ENCODE measurements at regions not wholly inside any gene's neighbourhood (a gene's known extent, or its start where the extent isn't known, plus 50 kb on each side); places are given as distances from the start of the nearest gene placed in this dataset.

GRCh38 chr6:141321493-141322347, 811.0 kb upstream of the GJE1 start:
- no peak for DNase-seq

GRCh38 chr6:141316236-141316635, 816.5 kb upstream of the GJE1 start:
- in situ Hi-C loops (cut with MboI; ENCODE audit: low pct_unique_long_range_greater_than_20kb, low sequenced_read_pairs), result no loop called here
- no peak for DNase-seq

More at GRCh38 chr6:141321493-141322347, 811.0 kb upstream of the GJE1 start:
- in situ Hi-C loops (cut with MboI; ENCODE audit: low pct_unique_long_range_greater_than_20kb, low sequenced_read_pairs), result no loop called here

GRCh38 chr6:141313986-141314385, 818.7 kb upstream of the GJE1 start:
- in situ Hi-C loops (cut with MboI; ENCODE audit: low pct_unique_long_range_greater_than_20kb, low sequenced_read_pairs), result no loop called here
- no peak for DNase-seq

- in situ Hi-C loops (cut with MboI; ENCODE audit: low pct_unique_long_range_greater_than_20kb, low sequenced_read_pairs), result no loop called here
- peak; percentile 35 for DNase-seq
These were observed 823.4 kb upstream of the GJE1 start for GRCh38 chr6:141309295-141309694.

GRCh38 chr6:141307309-141307998, 825.3 kb upstream of the GJE1 start:
- DNase-seq, result no peak
- in situ Hi-C loops (cut with MboI; ENCODE audit: low pct_unique_long_range_greater_than_20kb, low sequenced_read_pairs), result no loop called here

GRCh38 chr6:141303907-141304306, 828.8 kb upstream of the GJE1 start:
- DNase-seq, result no peak
- in situ Hi-C loops (cut with MboI; ENCODE audit: low pct_unique_long_range_greater_than_20kb, low sequenced_read_pairs), result no loop called here

- no peak for DNase-seq
- in situ Hi-C loops (cut with MboI; ENCODE audit: low pct_unique_long_range_greater_than_20kb, low sequenced_read_pairs), result no loop called here
These were observed 830.9 kb upstream of the GJE1 start for GRCh38 chr6:141301779-141302178.

GRCh38 chr6:141290941-141291721, 841.6 kb upstream of the GJE1 start:
- in situ Hi-C loops (cut with MboI; ENCODE audit: low pct_unique_long_range_greater_than_20kb, low sequenced_read_pairs), result no loop called here
- DNase-seq, result no peak

- DNase-seq, result no peak
- in situ Hi-C loops (cut with MboI; ENCODE audit: low pct_unique_long_range_greater_than_20kb, low sequenced_read_pairs), result no loop called here
These were observed 843.8 kb upstream of the GJE1 start for GRCh38 chr6:141288947-141289346.

GRCh38 chr6:141282263-141282662, 850.5 kb upstream of the GJE1 start:
- in situ Hi-C loops (cut with MboI; ENCODE audit: low pct_unique_long_range_greater_than_20kb, low sequenced_read_pairs), result no loop called here

GRCh38 chr6:141269684-141270083, 863.0 kb upstream of the GJE1 start:
- in situ Hi-C loops (cut with MboI; ENCODE audit: low pct_unique_long_range_greater_than_20kb, low sequenced_read_pairs), result no loop called here
- DNase-seq, result no peak

More at GRCh38 chr6:141282263-141282662, 850.5 kb upstream of the GJE1 start:
- no peak for DNase-seq

GRCh38 chr6:141267420-141267819, 865.3 kb upstream of the GJE1 start:
- in situ Hi-C loops (cut with MboI; ENCODE audit: low pct_unique_long_range_greater_than_20kb, low sequenced_read_pairs), result no loop called here
- DNase-seq, result no peak

- in situ Hi-C loops (cut with MboI; ENCODE audit: low pct_unique_long_range_greater_than_20kb, low sequenced_read_pairs), result no loop called here
- no peak for DNase-seq
These were observed 866.7 kb upstream of the GJE1 start for GRCh38 chr6:141265756-141266623.

- in situ Hi-C loops (cut with MboI; ENCODE audit: low pct_unique_long_range_greater_than_20kb, low sequenced_read_pairs), result no loop called here
- no peak for DNase-seq
These were observed 868.6 kb upstream of the GJE1 start for GRCh38 chr6:141264101-141264500.

GRCh38 chr6:141261672-141262060, 871.1 kb upstream of the GJE1 start:
- no peak for DNase-seq
- in situ Hi-C loops (cut with MboI; ENCODE audit: low pct_unique_long_range_greater_than_20kb, low sequenced_read_pairs), result no loop called here

GRCh38 chr6:141261016-141261671, 871.6 kb upstream of the GJE1 start:
- in situ Hi-C loops (cut with MboI; ENCODE audit: low pct_unique_long_range_greater_than_20kb, low sequenced_read_pairs), result no loop called here
- no peak for DNase-seq

GRCh38 chr6:141260627-141261015, 872.1 kb upstream of the GJE1 start:
- in situ Hi-C loops (cut with MboI; ENCODE audit: low pct_unique_long_range_greater_than_20kb, low sequenced_read_pairs), result no loop called here
- no peak for DNase-seq

GRCh38 chr6:141259807-141260206, 872.9 kb upstream of the GJE1 start:
- DNase-seq, result no peak

More at GRCh38 chr6:141259807-141260206, 872.9 kb upstream of the GJE1 start:
- in situ Hi-C loops (cut with MboI; ENCODE audit: low pct_unique_long_range_greater_than_20kb, low sequenced_read_pairs), result no loop called here
